ENCODE measurements at regions not wholly inside any gene's neighbourhood (a gene's known extent, or its start where the extent isn't known, plus 50 kb on each side); places are given as distances from the start of the nearest gene placed in this dataset.

DNA sequence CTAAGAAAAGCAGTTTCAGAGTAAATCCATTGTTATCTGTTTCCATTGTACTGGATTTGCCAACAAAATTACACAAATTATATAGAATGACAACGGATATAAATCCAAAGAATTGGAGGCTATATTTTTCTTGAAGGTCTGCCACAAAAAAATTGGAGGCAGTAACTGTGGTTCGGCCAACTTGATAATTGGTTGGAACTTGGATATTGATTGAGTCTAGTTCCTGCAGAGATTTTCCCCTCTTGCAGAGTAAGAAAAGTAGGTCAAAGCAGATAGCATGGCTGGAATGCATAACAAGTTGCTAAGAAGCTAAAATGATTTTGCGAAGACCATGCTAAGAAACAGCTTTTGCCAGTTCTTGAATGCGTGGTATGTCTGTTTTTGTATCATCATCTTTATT, 269.6 kb upstream of the CFAP20DC start:
- TF ChIP-seq CTCF (IDR thresholded peaks at IDR 0.05; ENCODE audit: insufficient read depth, low read depth, low read length), result no peak
- TF ChIP-seq EZH2 (IDR thresholded peaks at IDR 0.05; ENCODE audit: insufficient read depth, low read length), result no peak
